Spleen (tissue), 7 donors: ENCODE measurements at regions not wholly inside any gene's neighbourhood (a gene's known extent, or its start where the extent isn't known, plus 50 kb on each side); places are given as distances from the start of the nearest gene placed in this dataset.

ENCODE experiments used
- CTCF ChIP-seq, 11 experiments: fragments of 200-600 bp in 7 of 11; fragments of 450-650 bp in 4 of 11; sonication (generic) in 4 of 11; IDR thresholded peaks in 8 of 11; conservative IDR thresholded peaks in 3 of 11; 1 replicate in 7 of 11; 2 replicates in 4 of 11; pipeline versions ENCODE4 v1.4.0 to v1.8.0; 2016 to 2021; ENCODE audit warnings: antibody characterized with exemption in 11 of 11, inconsistent platforms in 4 of 11, mild to moderate bottlenecking in 1 of 11
- POLR2AphosphoS5 ChIP-seq, 3 donors: sonication (generic); formaldehyde crosslinking; IDR thresholded peaks; one replicate each; pipeline ENCODE4 v1.5.1; 2017; ENCODE audit warnings: antibody characterized with exemption in 3 of 3
- donor health status: DM: no; HTN: no; CAD: no; lungs with moderate emphysema.
- donor health status: DM: no; HTN: no; CAD: no.
- donor health status: DM: no; HTN: no; CAD: no.

DNA sequence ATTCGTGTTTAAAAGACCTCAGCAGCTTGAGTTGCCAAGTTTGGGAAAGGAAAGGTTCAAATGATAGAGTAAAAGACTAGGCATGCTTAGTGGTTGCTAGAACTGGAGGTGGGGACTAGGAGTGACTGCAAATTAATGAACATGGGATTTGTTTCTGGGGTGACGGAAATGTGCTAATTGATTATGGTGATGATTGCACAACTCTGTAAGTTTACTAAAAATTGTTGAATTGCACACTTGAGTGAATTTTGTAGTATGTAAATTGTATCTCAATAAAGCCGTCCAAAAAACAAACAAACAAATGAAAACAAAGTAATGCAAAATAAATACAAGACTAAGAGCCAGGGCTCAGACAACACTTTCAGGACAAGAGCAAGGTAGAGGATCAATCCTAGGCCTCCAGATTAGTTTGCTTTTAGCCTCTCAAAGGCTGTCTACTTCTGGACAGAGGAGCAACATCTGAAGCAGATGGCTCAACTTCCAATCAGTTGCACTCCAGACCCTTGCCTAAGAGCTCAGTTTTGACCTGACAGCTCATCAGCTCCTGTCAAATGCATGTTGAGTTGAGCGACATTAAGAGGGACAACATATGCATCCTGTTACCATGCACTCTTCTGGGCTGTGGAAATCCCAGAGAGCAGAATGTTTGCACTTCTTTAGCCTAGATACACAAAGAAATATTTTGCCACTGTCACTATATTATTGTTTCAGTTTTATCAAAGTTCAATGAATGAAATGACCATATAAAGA, 111.2 kb upstream of the ASIC2 start:
- TF ChIP-seq POLR2AphosphoS5 (IDR thresholded peaks at IDR 0.05), result no peak
- TF ChIP-seq CTCF (IDR thresholded peaks at IDR 0.05 in 8 of 11, conservative IDR thresholded peaks at IDR 0.05 in 3 of 11), result no peak
